Fibroblast of lung (primary cell): ENCODE measurements at regions not wholly inside any gene's neighbourhood (a gene's known extent, or its start where the extent isn't known, plus 50 kb on each side); places are given as distances from the start of the nearest gene placed in this dataset.

Experiments
- CTCF ChIP-seq, 2 donors: IDR thresholded peaks in 1 of 2; conservative IDR thresholded peaks in 1 of 2; 1 replicate in 1 of 2; 2 replicates in 1 of 2; pipeline ENCODE4 v1.5.1; 2011 to 2012; ENCODE audit warnings: low read length in 2 of 2, control low read depth in 1 of 2, inconsistent platforms in 1 of 2, low read depth in 1 of 2, mild to moderate bottlenecking in 1 of 2
- EZH2 ChIP-seq: IDR thresholded peaks from 2 replicates; pipeline ENCODE4 v1.5.1; 2012; ENCODE audit warnings: low read length, control low read depth, mild to moderate bottlenecking; ENCODE audit errors: missing control alignments

GRCh38 chr21:28598214-28598613, 394.5 kb downstream of the LTN1 start:
- TF ChIP-seq CTCF (conservative IDR thresholded peaks at IDR 0.05 in 1 of 2, IDR thresholded peaks at IDR 0.05 in 1 of 2; ENCODE audit: low read depth in 1 of 2, low read length in 2 of 2) (no peak), EZH2 (no peak)
